Astrocyte (in vitro differentiated cells and primary cell): ENCODE measurements at regions not wholly inside any gene's neighbourhood (a gene's known extent, or its start where the extent isn't known, plus 50 kb on each side); places are given as distances from the start of the nearest gene placed in this dataset.

ENCODE experiments used
- DNase-seq: peaks from one replicate; pipeline ENCODE4 v3.0.0-alpha.2; 2010; ENCODE audit warnings: low read depth
- FAIRE-seq: peaks from 2 replicates; lab custom pipeline; 2011; peaks lifted over from hg19 to GRCh38; lab: Jason Lieb, UNC
- H2AFZ ChIP-seq: 2 replicates; pipeline ENCODE4 v1.6.0; 2012; ENCODE audit warnings: low read depth, low read length, inconsistent platforms
- H3K27ac ChIP-seq: 2 replicates; pipeline ENCODE4 v1.5.1; 2011; ENCODE audit warnings: low read depth, low read length, inconsistent platforms
- H3K27me3 ChIP-seq: 2 replicates; pipeline ENCODE4 v1.6.0; 2011; ENCODE audit warnings: low read length, inconsistent platforms; ENCODE audit not compliant: insufficient read depth
- H3K36me3 ChIP-seq: 2 replicates; pipeline ENCODE4 v1.5.1; 2011; ENCODE audit warnings: low read length, inconsistent platforms; ENCODE audit not compliant: insufficient read depth
- H3K4me1 ChIP-seq: 2 replicates; pipeline ENCODE4 v1.5.1; 2011; ENCODE audit warnings: low read length, inconsistent platforms; ENCODE audit not compliant: insufficient read depth
- H3K4me2 ChIP-seq: 2 replicates; pipeline ENCODE4 v1.6.0; 2012; ENCODE audit warnings: low read length, inconsistent platforms
- H3K4me3 ChIP-seq: 2 replicates; pipeline ENCODE4 v1.5.1; 2011; ENCODE audit warnings: low read depth, mild to moderate bottlenecking, low read length, inconsistent platforms; ENCODE audit not compliant: insufficient read depth
- H3K79me2 ChIP-seq: 2 replicates; pipeline ENCODE4 v1.6.0; 2012; ENCODE audit warnings: mild to moderate bottlenecking, low read length, inconsistent platforms; ENCODE audit not compliant: insufficient read depth
- H3K9ac ChIP-seq: 2 replicates; pipeline ENCODE4 v1.6.0; 2012; ENCODE audit warnings: mild to moderate bottlenecking, low read length, inconsistent platforms
- H3K9me3 ChIP-seq: 2 replicates; pipeline ENCODE4 v1.5.1; 2012; ENCODE audit warnings: low read depth, mild to moderate bottlenecking, low read length, inconsistent platforms; ENCODE audit not compliant: insufficient read depth
- H4K20me1 ChIP-seq: 2 replicates; pipeline ENCODE4 v1.6.0; 2012; ENCODE audit warnings: low read length, inconsistent platforms; ENCODE audit not compliant: insufficient read depth
- H3K27ac Mint-ChIP-seq: one replicate; pipeline ENCODE4 v1.8.0; 2021; ENCODE audit warnings: mild to moderate bottlenecking, mixed read lengths; ENCODE audit not compliant: unreplicated experiment
- H3K27me3 Mint-ChIP-seq: one replicate; pipeline ENCODE4 v1.8.0; 2021; ENCODE audit warnings: low read depth, mixed read lengths; ENCODE audit not compliant: unreplicated experiment
- H3K36me3 Mint-ChIP-seq: one replicate; pipeline ENCODE4 v1.8.0; 2021; ENCODE audit warnings: low read depth, mixed read lengths; ENCODE audit not compliant: unreplicated experiment
- H3K4me1 Mint-ChIP-seq: one replicate; pipeline ENCODE4 v1.8.0; 2021; ENCODE audit warnings: low read depth, mixed read lengths; ENCODE audit not compliant: unreplicated experiment
- H3K4me3 Mint-ChIP-seq: one replicate; pipeline ENCODE4 v1.8.0; 2021; ENCODE audit warnings: mild to moderate bottlenecking, moderate library complexity, mixed read lengths; ENCODE audit not compliant: unreplicated experiment
- H3K9me3 Mint-ChIP-seq: one replicate; pipeline ENCODE4 v1.8.0; 2021; ENCODE audit warnings: mild to moderate bottlenecking, mixed read lengths; ENCODE audit not compliant: unreplicated experiment
- CTCF ChIP-seq: IDR thresholded peaks from 2 replicates; pipeline ENCODE4 v1.5.1; 2011; ENCODE audit warnings: low read depth, mild to moderate bottlenecking, inconsistent platforms, low read length, moderate library complexity; ENCODE audit not compliant: insufficient read depth
- EZH2 ChIP-seq: IDR thresholded peaks from 2 replicates; pipeline ENCODE4 v1.6.1; 2012; ENCODE audit warnings: mild to moderate bottlenecking, low read length, inconsistent platforms; ENCODE audit not compliant: insufficient read depth

- no peaks in the 10 kb centered on the region for H3K4me1 ChIP-seq
- H4K20me1 ChIP-seq = no peaks in the 10 kb centered on the region
- TF ChIP-seq CTCF (no peak), EZH2 (no peak)
- FAIRE-seq (no peak), DNase-seq (no peak)
- H3K9me3 Mint-ChIP-seq = no peaks in the 10 kb centered on the region
- no peak overlapping the region for H3K27ac ChIP-seq
- no peak overlapping the region for H3K4me3 Mint-ChIP-seq
- H3K9ac ChIP-seq = no peak overlapping the region
- H3K4me1 Mint-ChIP-seq = no peaks in the 10 kb centered on the region
- H3K27ac Mint-ChIP-seq = no peak overlapping the region
- H3K36me3 ChIP-seq = no peaks in the 10 kb centered on the region
- H3K27me3 ChIP-seq = no peaks in the 10 kb centered on the region
- no peak overlapping the region for H3K4me2 ChIP-seq
- no peaks in the 10 kb centered on the region for H3K79me2 ChIP-seq
- peaks cover 7% of the 10 kb centered on the region for H3K27me3 Mint-ChIP-seq
- no peaks in the 10 kb centered on the region for H3K9me3 ChIP-seq
- H3K4me3 ChIP-seq = no peak overlapping the region
- no peaks in the 10 kb centered on the region for H3K36me3 Mint-ChIP-seq
- no peak overlapping the region for H2AFZ ChIP-seq
Measured at GRCh38 chr1:220391491-220391890, 119.2 kb upstream of the RAB3GAP2 start.

GRCh38 chr1:220389634-220390033, 117.4 kb upstream of the RAB3GAP2 start:
- H3K36me3 Mint-ChIP-seq = no peaks in the 10 kb centered on the region
- no peak for FAIRE-seq

More at GRCh38 chr1:220389634-220390033, 117.4 kb upstream of the RAB3GAP2 start:
- Histone ChIP-seq H3K27ac (no peak overlapping the region), H2AFZ (no peak overlapping the region), H4K20me1 (no peaks in the 10 kb centered on the region), H3K4me3 (no peak overlapping the region), H3K4me2 (no peak overlapping the region), H3K36me3 (no peaks in the 10 kb centered on the region), H3K4me1 (no peaks in the 10 kb centered on the region), H3K27me3 (no peaks in the 10 kb centered on the region), H3K79me2 (no peaks in the 10 kb centered on the region), H3K9me3 (no peaks in the 10 kb centered on the region), H3K9ac (no peak overlapping the region)
- no peak for DNase-seq
- H3K27ac Mint-ChIP-seq = no peak overlapping the region
- H3K4me3 Mint-ChIP-seq = no peak overlapping the region
- no peak for TF ChIP-seq EZH2
- no peak for TF ChIP-seq CTCF
- peaks cover 2% of the 10 kb centered on the region for H3K27me3 Mint-ChIP-seq
- peaks cover 5% of the 10 kb centered on the region for H3K9me3 Mint-ChIP-seq
- no peaks in the 10 kb centered on the region for H3K4me1 Mint-ChIP-seq
